ENCODE measurements at regions not wholly inside any gene's neighbourhood (a gene's known extent, or its start where the extent isn't known, plus 50 kb on each side); places are given as distances from the start of the nearest gene placed in this dataset.

DNA sequence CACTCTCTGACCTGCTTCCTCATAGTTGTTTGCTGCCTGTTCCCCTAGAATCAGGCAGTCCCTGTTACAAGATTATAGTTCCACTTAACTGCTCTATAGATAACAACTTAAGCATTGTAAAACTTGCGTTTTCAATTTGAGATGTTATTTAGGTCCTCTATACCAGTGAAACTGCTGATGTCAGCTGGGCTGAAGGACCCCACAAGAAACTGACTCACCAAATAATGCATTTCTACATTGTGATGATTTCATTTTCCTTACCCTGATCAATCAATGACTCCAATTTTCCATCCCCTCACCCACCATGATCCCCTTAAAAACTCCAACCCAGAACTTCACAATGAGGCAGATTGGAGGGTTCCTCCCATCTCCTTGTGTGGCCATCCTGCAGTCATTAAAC lies 280.7 kb downstream of the SLITRK1 start:
- no peak for DNase-seq (ENCODE audit: low read depth)

DNA sequence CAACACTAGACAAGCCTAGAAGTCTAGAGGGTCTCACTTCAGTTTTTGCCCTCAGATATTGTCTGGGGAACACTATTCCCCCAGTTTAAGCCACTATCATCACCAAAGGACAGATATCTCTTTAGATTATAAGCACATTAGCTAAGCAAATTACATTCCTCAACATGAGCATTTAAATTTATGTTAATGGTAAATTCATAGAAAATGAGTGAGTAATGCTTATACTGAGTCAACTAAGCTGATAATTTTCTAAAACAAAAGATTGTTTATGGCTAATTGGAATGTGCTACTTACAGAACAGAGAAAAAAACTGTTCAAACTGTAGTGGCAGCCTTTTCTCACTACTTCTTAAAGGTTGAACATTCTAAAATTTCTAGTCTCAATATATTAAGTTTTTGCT lies 290.2 kb downstream of the SLITRK1 start:
- DNase-seq (ENCODE audit: low read depth) = no peak

DNA sequence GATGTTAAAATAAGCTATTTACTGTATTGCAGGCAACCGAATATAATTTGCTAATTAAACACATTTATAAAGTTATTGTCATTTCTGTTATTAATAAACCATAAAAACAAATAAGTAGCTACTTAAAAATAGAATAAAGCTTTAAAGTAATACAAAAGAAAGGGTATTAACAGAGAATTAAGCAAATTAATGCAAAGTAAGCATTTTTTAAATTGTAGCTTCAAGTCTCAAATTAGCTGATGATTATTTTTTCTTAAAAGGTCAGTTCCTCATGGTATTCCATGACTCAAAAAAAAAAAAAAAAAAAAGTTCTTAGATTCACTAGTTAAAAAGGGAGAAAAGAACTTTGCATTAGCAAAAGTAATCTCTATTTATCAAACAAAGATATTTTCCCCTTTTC lies 292.5 kb downstream of the SLITRK1 start:
- no peak for DNase-seq (ENCODE audit: low read depth)

GRCh38 chr13:83577183-83577582 lies 305.1 kb downstream of the SLITRK1 start:
- DNase-seq (ENCODE audit: low read depth) = no peak

DNA sequence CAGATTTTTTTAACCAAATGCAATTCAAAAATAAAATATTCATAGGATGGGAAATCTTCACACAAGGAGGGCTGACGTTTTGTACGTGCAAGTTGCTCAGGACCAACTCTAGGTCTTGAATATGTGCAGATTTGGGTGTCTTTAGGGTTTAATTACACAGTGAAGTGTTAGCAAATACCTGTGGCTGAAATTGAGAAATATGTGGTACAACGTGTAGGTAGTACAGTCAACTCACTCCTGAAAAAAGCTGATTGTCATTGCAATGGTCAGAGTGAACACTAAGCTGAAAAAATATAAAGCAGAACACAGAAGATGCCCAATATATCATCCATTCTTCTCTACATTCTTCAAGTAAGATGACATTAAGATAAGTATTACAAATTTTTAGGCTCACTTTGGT lies 314.3 kb downstream of the SLITRK1 start:
- no peak for DNase-seq (ENCODE audit: low read depth)

DNA sequence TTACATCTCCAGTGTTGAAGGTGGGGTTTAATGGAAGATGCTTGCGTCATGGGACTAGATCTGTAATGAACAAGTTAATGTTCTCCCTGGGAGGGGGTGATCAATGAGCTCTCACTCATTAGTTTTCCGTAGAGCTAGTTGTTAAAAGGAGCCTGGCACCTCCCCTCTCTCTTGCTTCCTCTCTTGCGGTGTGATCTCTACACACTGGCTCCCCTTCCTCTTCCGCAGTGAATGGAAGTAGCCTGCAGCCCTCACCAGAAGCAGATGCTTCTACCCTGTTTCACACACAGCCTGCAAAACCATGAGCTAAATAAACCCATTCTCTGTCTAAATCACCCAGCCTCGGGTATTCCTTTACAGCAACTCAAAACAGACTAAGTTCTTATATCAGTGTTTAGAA lies 318.8 kb downstream of the SLITRK1 start:
- no peak for DNase-seq (ENCODE audit: low read depth)

DNA sequence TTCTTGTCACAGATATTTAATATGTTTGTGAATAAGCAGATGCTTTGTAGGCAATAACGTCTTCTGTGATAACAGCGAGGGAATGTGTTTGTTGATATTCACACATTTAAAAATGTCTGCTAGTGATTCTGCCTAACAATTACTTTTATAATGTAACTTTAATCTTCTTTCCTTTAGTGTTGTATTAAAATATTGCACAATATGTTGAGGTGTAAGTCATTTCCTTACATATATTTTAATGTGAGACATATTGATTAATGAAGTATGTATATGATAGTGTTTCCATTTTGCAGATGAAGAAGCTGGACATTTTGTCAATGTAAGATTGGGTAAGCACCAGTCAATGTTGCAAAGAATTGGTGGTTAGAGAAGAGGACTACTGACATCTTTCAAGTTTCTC lies 324.4 kb downstream of the SLITRK1 start:
- DNase-seq (ENCODE audit: low read depth) = no peak

DNA sequence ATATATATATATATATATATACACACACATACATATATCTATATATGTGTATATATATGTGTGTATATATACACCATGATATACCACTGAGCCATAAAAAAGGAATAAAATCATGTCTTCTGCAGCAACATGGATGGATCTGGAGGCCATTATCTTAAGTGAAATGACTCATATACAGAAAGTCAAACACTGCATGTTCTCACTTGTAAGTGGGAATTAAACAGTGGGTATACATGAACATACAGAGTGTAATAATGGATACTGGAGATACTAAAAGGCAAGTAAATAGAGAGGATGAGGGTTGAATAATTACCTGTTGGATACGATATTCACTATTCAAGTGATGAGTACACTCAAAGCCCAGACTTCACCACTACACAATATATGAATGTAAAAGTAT lies 332.6 kb downstream of the SLITRK1 start:
- no peak for DNase-seq (ENCODE audit: low read depth)

GRCh38 chr13:83547043-83547442 lies 335.2 kb downstream of the SLITRK1 start:
- no peak for DNase-seq (ENCODE audit: low read depth)

DNA sequence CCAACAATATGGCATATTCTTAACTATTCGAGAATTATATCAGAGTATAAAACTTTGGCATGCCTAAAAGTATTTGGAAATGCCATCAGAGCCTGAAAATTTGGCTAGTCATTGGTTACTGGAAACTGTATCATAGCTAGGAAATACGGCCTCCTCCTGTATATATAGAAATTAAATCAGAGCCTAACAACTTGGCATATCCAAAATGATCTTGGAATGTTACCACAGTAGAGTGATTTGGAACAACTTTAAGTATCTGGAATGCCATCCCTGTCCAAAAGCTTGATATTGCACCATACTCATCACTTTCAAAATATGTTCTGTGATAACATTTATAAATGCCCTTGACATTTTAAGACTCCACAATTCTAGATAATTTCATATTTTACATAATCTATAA lies 335.8 kb downstream of the SLITRK1 start:
- peak; percentile 68 for DNase-seq (ENCODE audit: low read depth)

DNA sequence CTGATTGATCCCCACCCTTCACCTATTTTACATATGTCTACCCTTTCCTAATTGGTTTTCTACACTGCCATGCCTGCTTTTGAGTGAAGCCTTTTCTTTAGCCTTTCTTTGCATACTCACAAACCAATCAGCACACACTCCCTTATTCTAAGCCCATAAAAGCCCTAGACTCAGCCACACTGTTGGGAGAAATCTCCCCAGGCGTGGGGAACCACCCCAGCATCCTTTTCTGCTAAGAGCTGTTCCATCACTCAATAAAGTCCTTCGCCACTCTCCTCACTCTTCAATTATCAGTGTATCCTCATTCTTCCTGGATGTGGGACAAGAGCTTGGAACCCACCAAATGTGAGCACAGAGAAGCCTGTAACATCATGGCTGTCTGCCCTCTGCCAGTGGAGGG lies 343.6 kb downstream of the SLITRK1 start:
- no peak for DNase-seq (ENCODE audit: low read depth)

- DNase-seq (ENCODE audit: low read depth) = no peak
Measured at GRCh38 chr13:83536941-83537340, 345.3 kb downstream of the SLITRK1 start.

DNA sequence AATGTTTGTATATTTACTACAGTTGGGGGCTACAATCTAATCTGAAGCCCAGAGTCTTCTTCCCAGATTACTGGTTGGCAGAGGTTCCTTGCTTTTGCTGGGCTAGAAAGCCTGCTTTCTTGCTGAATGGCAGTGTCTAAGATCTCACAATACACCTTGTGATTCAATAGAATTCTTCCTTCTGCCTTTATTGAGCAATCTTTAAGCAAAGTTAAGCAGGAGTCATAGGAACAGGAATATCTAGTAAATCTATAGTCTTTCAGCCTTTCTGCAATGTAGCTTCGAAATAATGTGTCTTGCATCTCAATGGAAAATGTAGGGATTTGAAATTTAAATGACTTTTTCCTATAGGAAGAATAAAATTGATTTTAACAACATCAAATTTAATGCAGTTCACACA lies 346.1 kb downstream of the SLITRK1 start:
- no peak for DNase-seq (ENCODE audit: low read depth)

DNA sequence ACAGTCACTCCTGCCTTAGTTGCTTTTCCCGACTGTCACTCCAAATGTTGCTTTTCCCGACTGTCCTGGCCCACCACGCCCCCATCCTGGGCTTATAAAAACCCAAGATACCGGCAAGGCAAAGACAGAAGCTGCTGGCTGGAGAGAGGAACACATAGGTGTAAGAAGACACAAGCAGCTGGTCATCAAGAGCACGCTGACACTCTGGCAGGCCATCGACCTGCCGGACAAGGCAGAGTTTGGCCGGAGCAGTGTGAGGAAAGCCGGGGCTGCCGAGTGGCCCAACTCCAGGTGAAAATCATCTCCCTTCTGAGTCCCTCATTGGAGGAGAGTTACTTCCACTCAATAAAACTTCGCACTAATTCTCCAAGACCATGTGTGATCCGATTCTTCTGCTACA lies 349.5 kb downstream of the SLITRK1 start:
- no peak for DNase-seq (ENCODE audit: low read depth)

GRCh38 chr13:83531022-83531421 lies 351.3 kb downstream of the SLITRK1 start:
- DNase-seq (ENCODE audit: low read depth) = no peak

- DNase-seq (ENCODE audit: low read depth) = no peak
Measured at GRCh38 chr13:83516781-83517180, 365.5 kb downstream of the SLITRK1 start.

DNA sequence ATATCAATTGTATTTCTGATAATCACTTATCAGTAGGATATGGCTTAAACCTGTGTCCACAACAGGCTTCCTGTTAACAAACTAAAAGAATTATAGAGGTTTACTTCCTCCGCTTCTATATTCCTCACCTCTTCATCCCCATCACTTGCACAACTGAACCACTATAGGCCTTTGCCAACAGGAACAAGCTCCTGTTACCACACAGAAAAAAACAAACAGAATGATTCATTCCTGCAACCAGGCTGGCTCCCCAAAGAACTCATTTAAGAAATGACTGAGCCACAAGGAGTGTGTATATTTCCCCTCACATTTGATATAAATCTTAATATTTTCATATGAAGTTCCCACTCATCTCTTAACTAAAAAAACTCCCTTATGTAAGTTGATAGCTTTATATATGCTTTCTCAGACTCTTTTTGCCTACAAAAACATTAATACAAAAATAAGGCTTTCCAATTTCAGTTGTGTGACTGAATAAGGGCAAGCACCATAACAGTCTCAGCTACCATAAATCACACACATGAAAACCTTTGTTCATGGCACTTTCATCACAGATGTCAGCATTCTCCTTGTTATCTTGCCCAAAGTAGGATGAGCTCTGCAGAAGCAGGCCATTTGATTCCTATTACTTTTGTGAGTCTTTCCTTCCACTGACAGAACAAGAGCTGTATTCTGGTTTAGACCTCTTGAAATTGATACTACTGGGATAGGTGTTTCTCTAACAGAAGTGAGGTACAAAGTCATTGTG lies 366.8 kb downstream of the SLITRK1 start:
- DNase-seq (ENCODE audit: low read depth) = peak; percentile 79

GRCh38 chr13:83508771-83509301 lies 373.4 kb downstream of the SLITRK1 start:
- DNase-seq (ENCODE audit: low read depth) = peak; percentile 39

DNA sequence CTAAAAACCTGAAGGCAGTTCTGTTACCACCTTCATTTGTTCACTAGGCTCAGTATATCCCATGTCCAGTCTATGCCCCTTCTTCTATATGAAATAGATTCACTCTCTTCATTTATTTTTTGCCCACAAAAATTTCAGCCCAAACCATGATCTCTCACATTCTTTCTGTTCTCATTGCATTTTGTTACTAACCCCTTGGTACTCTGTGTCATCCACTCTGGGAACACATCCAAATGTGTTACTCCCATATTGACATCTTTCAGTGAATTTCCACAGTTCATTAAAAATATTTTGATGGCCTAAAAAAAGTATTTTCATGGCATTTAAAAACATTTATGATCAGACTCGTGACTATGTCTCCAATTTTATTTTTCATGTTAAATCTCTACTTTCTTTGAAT lies 378.9 kb downstream of the SLITRK1 start:
- peak; percentile 59 for DNase-seq (ENCODE audit: low read depth)

GRCh38 chr13:83499286-83499685 lies 383.0 kb downstream of the SLITRK1 start:
- DNase-seq (ENCODE audit: low read depth) = no peak

DNA sequence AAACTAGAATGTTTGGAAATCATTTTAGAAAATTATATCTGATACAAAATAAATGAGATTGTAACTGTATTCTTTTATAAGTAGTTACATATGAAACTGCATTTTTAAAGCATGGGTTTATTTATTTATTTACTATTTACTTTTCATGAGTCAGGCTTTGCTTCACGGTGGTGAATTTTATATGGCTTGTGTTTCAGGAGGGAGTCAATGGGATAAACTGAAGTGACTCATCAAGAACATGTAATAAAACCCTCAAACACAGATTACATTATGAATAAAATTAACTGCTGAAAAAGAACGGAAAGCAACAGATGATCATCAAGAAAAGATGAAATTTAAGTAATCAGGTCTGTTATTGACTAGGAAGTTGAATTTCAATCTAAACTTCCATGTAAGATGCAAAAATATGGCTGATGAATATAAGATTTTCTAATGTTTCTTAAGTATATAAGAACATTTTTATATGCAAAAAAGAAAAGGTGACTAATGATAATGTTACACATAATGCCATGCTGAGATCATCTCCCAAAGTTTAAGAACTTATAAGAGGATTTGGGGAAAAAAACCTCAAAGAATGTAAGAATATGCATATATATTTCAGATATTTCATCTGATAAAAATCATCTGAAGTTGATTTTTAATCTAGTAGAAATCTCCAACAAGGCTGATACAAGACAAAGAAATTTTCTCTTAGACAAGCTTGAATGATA lies 383.6 kb downstream of the SLITRK1 start:
- peak; percentile 83 for DNase-seq (ENCODE audit: low read depth)

GRCh38 chr13:83498045-83498444 lies 384.2 kb downstream of the SLITRK1 start:
- DNase-seq (ENCODE audit: low read depth) = no peak

- DNase-seq (ENCODE audit: low read depth) = no peak
Measured at GRCh38 chr13:83496501-83496900, 385.8 kb downstream of the SLITRK1 start.

- no peak for DNase-seq (ENCODE audit: low read depth)
Measured at GRCh38 chr13:83485101-83485500, 397.2 kb downstream of the SLITRK1 start.

Measured in fibroblast of gingiva (primary cell).